ENCODE measurements at regions not wholly inside any gene's neighbourhood (a gene's known extent, or its start where the extent isn't known, plus 50 kb on each side); places are given as distances from the start of the nearest gene placed in this dataset.

- TF ChIP-seq CTCF (IDR thresholded peaks at IDR 0.05) (no peak), ZFX (IDR thresholded peaks at IDR 0.05; ENCODE audit: borderline replicate concordance) (no peak)
- H3K27ac ChIP-seq = no peak overlapping the region
Observed at GRCh38 chrX:76862509-76862908, 435.0 kb downstream of the MAGEE1 start.

- TF ChIP-seq ZFX (IDR thresholded peaks at IDR 0.05; ENCODE audit: borderline replicate concordance) (no peak), CTCF (IDR thresholded peaks at IDR 0.05) (no peak)
Observed at GRCh38 chrX:76893930-76894329, 466.4 kb downstream of the MAGEE1 start.

GRCh38 chrX:76915836-76916235 lies 488.3 kb downstream of the MAGEE1 start:
- H3K27ac ChIP-seq = no peak overlapping the region
- TF ChIP-seq ZFX (IDR thresholded peaks at IDR 0.05; ENCODE audit: borderline replicate concordance) (no peak), CTCF (IDR thresholded peaks at IDR 0.05) (no peak)

More at GRCh38 chrX:76893930-76894329, 466.4 kb downstream of the MAGEE1 start:
- H3K27ac ChIP-seq = no peak overlapping the region

GRCh38 chrX:76918033-76918432 lies 490.5 kb downstream of the MAGEE1 start:
- no peak overlapping the region for H3K27ac ChIP-seq
- no peak for TF ChIP-seq ZFX (IDR thresholded peaks at IDR 0.05; ENCODE audit: borderline replicate concordance)
- TF ChIP-seq CTCF (IDR thresholded peaks at IDR 0.05) = no peak

GRCh38 chrX:76919761-76920160 lies 492.3 kb downstream of the MAGEE1 start:
- TF ChIP-seq ZFX (IDR thresholded peaks at IDR 0.05; ENCODE audit: borderline replicate concordance) (no peak), CTCF (IDR thresholded peaks at IDR 0.05) (no peak)
- no peak overlapping the region for H3K27ac ChIP-seq

- H3K27ac ChIP-seq = no peak overlapping the region
- TF ChIP-seq CTCF (IDR thresholded peaks at IDR 0.05) (no peak), ZFX (IDR thresholded peaks at IDR 0.05; ENCODE audit: borderline replicate concordance) (no peak)
Observed at GRCh38 chrX:76920607-76921006, 493.1 kb downstream of the MAGEE1 start.

- TF ChIP-seq ZFX (IDR thresholded peaks at IDR 0.05; ENCODE audit: borderline replicate concordance) = no peak
- no peak for TF ChIP-seq CTCF (IDR thresholded peaks at IDR 0.05)
- no peak overlapping the region for H3K27ac ChIP-seq
Observed at GRCh38 chrX:76921176-76921575, 493.7 kb downstream of the MAGEE1 start.

Measured in 22Rv1 (cell line).